ENCODE measurements at regions not wholly inside any gene's neighbourhood (a gene's known extent, or its start where the extent isn't known, plus 50 kb on each side); places are given as distances from the start of the nearest gene placed in this dataset.
"Not testable (repeated sequence)": the region's sequence is repeated elsewhere in the genome, so short reads cannot be mapped to it uniquely, and the experiment has no call there.

DNA sequence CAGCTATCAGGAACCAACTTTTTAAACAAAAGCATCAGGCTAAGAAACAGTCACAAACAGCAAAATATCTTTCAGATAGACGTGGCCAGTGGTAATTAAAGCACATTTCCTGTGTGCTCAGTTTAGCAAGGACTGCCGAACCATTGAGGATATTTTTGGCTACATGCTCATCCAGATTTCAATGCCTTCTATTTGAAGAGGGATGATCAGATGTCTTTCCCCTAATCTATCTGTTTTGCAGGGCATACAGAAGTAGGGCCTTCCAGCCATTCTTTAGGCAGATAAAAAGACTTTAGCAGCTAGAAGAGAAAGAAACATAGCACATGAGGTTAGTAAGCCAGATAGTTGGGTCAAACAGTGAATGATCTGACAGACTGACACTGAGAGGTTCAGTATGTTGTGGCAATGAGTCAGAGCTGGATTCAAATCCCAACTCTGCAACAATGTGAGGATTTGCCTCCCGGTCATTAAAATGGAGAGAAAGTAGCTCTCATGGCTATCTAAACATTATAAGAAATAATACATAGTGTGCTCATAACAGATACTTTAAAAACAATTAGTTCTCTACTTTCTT, 100.0 kb upstream of the PRKG2 start:
- no peak for DNase-seq (ENCODE audit: low spot score)

DNA sequence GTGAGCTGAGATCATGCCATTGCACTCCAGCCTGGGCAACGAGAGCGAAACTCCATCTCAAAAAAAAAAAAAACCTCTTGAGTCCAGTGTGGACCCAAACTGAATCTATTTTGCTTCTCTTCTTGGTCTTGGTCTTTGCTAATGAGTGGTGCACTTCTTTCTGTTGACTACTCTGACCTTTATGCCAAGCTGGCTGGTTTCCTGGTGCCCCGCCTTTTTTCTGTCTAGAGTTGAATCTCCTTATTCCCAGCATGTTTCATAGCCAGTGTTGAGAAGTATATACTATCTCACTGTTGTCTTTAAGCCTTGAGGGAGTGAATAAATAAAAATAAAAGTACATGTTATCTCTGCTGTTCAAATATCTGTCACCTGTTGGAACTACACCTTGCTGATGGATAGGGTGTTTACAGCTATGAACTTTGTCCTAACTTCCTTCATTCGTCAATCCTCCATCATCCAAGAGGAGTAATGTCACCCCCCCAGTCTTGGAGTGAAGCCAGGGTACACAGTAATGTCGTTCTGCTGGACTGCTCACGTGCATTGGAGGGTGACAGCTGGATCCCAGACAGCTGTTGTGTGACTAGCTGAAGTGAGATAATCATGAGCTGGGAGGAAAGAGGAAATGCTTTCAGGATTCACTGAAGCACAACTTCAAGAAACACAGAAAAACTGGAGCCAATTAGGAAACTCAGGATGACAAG, 99.3 kb upstream of the PRKG2 start:
- peak; percentile 96 for DNase-seq (ENCODE audit: low spot score)

DNA sequence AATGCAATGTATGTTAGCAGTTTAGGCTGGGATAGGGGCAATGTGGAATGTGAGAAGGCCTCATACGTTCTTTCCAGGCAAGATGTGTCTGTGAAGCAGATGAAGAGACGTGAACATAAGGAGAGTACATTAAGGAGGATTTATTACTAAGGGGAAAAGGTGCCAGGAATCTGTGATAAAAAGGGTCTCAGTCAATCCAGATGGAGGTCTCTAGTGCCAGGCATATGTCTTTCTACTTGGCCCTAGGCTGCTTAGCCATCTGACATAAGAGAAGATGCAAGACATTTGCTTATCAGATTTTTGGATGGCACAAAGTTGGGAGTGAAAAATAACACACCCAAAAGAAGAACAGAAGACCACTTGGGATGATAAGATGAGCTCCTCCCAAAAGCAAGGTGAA, 93.0 kb upstream of the PRKG2 start:
- no peak for DNase-seq (ENCODE audit: low spot score)

DNA sequence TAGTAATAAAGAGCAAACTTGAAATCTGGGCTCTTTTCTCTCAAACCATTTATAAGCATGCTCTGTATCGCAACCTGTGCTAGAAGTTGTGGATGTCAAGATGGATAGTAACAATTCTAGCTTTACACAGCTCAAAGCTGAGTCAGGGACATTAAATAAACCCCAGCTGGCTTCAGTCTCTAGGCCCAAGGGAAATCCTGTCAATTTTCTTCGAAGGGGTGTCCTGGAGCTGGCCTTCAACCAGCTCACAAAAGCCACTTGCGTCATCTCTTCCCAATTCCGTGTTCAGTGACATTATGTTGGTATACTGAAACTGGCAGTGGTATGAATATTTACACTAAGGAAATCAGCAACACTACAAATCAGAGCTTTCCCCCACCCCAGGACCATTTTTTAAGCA, 89.8 kb upstream of the PRKG2 start:
- DNase-seq (ENCODE audit: low spot score) = no peak

DNA sequence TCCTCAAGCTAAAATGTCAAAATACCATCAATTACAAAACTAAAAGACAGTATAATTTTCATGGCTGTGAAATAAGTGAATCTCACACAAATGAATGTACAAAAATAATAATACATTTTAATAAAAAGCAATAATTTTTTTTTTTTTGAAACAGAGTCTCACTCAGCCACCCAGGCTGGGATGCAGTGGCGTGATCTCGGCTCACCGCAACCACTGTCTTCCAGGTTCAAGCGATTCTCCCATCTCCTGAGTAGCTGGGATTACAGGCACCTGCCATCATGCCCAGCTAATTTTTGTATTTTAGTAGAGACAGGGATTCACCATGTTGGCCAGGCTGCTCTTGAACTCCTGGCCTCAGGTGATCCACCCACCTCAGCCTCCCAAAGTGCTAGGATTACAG, 85.3 kb upstream of the PRKG2 start:
- DNase-seq (ENCODE audit: low spot score) = not testable (repeated sequence)

DNA sequence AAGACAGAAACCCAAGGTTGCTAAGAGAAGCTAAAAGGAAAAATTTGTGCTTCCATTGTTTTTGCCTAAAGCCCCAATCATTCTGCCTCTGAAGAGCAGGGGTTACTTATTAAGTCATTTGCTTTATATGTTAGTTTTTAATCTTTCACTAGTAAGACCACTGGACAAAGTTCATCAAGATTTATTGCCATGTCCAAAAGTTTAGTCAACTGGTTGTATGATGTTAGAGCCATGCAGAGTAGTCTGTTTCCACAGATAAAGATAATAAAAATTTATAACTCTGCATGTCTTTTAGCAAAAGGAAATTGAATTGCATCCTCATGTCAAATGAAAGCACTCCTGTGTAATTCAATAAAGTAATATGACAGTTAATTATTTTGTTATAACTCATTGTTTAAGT, 75.8 kb upstream of the PRKG2 start:
- DNase-seq (ENCODE audit: low spot score) = no peak

DNA sequence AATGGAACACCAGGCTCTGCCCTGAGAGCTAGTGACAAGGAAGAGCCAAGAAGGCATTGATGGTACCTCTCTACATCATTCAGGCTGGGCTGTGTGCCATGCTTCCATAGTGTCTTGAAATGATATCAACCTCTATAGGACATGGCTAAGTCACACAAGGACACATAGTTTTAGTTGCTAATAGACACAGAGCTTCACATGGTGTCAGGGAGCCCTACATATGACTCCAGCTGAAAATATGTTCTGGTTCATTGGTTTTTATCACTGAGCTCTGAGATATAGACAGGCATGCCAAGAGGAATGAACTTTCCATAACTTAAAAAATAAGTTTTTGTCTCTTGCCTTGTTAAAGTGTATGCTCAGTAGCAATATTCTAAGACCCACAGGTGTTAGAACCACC, 72.1 kb upstream of the PRKG2 start:
- DNase-seq (ENCODE audit: low spot score) = no peak

DNA sequence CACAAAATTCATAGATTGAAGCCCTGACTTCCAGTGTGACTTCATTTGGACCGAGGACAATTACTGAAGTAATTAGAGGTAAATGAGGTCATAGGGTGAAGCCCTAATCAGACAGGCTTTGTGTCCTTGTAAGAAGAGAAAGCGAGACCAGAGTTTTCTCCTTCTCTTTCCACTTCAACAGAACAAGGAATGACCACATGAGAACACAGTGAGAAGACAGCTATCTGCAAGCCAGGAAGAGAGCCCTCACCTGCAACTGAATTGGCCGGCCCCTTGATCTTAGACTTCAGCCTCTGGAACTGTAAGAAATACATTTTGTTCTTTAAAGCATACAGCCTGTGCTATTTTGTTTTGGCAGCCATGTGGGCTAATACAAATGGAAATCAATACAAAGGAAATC, 67.1 kb upstream of the PRKG2 start:
- DNase-seq (ENCODE audit: low spot score) = no peak

DNA sequence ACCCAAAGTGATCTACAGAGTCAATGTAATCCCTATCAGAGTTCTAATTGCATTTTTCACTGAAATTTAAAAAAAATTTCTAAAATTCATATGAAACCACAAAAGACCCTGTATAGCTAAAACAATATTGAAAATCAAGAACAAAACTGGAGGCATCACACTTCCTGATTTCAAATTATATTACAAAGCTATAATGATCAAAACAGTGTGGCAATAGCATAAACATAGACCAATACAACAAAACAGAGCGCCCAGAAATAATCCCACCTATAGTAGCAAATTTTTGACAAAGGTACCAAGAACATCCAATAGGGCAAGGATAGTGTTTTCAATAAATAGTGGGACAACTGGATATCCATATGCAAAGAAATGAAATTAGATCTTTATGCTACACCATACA, 59.4 kb upstream of the PRKG2 start:
- DNase-seq (ENCODE audit: low spot score) = no peak

DNA sequence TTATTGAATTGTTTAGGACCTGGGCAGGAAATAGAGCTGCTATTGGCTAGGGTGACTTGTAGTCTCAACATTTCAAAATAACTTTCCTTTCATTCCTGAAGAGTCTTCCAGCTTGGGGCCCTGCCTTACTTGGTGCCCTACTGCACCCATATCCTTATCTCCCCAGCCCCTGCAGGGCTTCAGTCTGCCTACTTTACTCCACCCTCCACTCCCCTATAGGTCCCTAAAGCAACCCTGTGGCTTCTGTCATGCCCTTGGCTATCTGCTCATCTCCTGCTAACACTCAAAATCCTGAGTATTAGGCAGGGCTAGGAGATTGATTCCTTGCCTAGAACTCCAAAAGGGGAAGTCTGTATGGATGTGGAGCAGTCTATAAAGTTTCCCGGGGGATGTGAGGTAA, 57.6 kb upstream of the PRKG2 start:
- DNase-seq (ENCODE audit: low spot score) = no peak

Data from mucosa of gallbladder (tissue), 1 donor.